ENCODE measurements at regions not wholly inside any gene's neighbourhood (a gene's known extent, or its start where the extent isn't known, plus 50 kb on each side); places are given as distances from the start of the nearest gene placed in this dataset.

GRCh38 chr5:120150770-120151169 is 313.3 kb upstream of the PRR16 start:
- no peak overlapping the region for H3K27ac ChIP-seq
- no peak for TF ChIP-seq CTCF (IDR thresholded peaks at IDR 0.05; ENCODE audit: low read depth, low read length)
- no peaks in the 10 kb centered on the region for H3K27me3 ChIP-seq (ENCODE audit: insufficient read depth, low read depth, severe bottlenecking)
- H3K4me3 ChIP-seq (ENCODE audit: low read depth, low read length): no peak overlapping the region
- H3K36me3 ChIP-seq: no peaks in the 10 kb centered on the region
- DNase-seq: no peak
- H3K9me3 ChIP-seq (ENCODE audit: severe bottlenecking): no peaks in the 10 kb centered on the region

DNA sequence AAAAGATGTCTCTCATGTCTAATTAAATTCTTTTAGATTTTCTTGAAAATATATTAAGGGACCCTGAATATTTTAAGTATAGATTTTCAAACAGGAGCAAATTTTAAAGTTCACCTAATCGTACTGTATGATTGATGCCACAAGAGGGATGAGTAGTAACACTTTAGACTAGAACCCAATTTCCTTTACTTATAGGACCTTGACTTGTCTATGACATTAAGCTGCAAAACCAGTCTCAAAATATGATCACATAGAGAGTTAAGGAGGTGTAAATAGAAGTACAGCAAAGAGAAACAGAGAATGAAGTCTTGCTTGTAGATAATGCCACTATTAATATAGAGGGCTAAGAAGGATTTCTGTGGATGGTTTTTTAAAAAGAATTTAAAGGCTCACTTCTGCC is 312.9 kb upstream of the PRR16 start:
- no peak for DNase-seq
- Histone ChIP-seq H3K4me3 (ENCODE audit: low read depth, low read length) (no peak overlapping the region), H3K36me3 (no peaks in the 10 kb centered on the region), H3K27ac (no peak overlapping the region), H3K27me3 (ENCODE audit: insufficient read depth, low read depth, severe bottlenecking) (no peaks in the 10 kb centered on the region), H3K9me3 (ENCODE audit: severe bottlenecking) (no peaks in the 10 kb centered on the region)
- TF ChIP-seq CTCF (IDR thresholded peaks at IDR 0.05; ENCODE audit: low read depth, low read length): no peak

DNA sequence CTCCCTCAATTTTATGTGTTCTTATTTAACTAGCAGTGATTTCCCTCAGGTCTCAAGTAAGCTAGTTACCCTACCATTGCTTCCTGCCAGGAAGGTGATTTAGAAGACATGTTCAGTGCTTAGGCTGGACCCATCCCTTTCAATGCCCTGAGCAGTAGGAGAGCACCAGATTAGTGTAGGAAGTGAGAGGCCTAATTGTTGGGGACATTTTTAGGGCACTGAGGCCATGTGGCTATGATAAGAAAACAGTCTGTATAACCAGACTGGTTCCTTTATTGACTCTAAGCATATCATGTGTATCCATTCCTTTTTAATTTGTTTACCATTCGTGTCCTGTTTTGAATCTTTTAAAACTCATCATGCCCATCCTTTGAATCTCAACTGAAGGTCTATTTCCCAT is 312.3 kb upstream of the PRR16 start:
- Histone ChIP-seq H3K9me3 (ENCODE audit: severe bottlenecking) (no peaks in the 10 kb centered on the region), H3K27ac (no peak overlapping the region), H3K36me3 (no peaks in the 10 kb centered on the region), H3K27me3 (ENCODE audit: insufficient read depth, low read depth, severe bottlenecking) (no peaks in the 10 kb centered on the region), H3K4me3 (ENCODE audit: low read depth, low read length) (no peak overlapping the region)
- no peak for DNase-seq
- TF ChIP-seq CTCF (IDR thresholded peaks at IDR 0.05; ENCODE audit: low read depth, low read length): no peak

DNA sequence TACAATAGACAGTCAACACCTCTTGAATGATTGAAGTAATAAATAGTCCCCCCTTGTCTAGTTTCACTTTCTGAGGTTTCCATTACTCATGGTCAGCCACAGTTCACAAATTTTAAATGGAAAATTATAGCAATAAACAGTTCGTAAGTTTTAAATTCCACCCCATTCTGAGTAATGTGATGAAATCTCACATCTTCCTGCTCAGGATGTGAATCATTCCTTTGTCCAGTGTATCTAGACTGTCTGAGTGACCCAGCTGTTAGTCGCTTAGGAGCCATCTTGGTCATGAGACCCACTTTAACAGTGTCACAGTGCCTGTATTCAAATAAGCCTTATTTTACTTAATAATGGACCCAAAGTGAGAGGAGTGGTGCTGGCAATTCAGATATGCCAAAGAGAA is 311.6 kb upstream of the PRR16 start:
- DNase-seq: no peak
- no peaks in the 10 kb centered on the region for H3K36me3 ChIP-seq
- H3K27me3 ChIP-seq (ENCODE audit: insufficient read depth, low read depth, severe bottlenecking): no peaks in the 10 kb centered on the region
- TF ChIP-seq CTCF (IDR thresholded peaks at IDR 0.05; ENCODE audit: low read depth, low read length): no peak
- no peaks in the 10 kb centered on the region for H3K9me3 ChIP-seq (ENCODE audit: severe bottlenecking)
- H3K27ac ChIP-seq: no peak overlapping the region
- no peak overlapping the region for H3K4me3 ChIP-seq (ENCODE audit: low read depth, low read length)

DNA sequence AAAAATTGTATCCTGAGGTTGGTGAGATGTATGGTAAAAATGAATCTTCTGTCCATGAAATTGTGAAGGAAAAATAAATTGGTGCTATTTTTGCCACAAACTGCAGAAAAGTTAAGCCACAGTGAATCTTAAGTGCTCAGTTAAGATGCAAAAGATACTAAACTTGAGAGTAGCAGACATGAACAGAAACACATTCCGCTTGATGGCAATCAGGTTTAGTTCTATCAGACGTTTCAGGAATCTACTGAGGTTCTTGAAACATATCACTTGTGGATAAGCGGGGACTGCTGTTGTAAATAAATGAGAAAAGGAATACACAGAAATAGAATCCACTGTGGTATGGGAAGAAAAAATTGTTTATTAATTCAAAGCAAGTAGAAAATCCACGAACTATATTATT is 311.2 kb upstream of the PRR16 start:
- no peak for TF ChIP-seq CTCF (IDR thresholded peaks at IDR 0.05; ENCODE audit: low read depth, low read length)
- H3K4me3 ChIP-seq (ENCODE audit: low read depth, low read length): no peak overlapping the region
- no peaks in the 10 kb centered on the region for H3K27me3 ChIP-seq (ENCODE audit: insufficient read depth, low read depth, severe bottlenecking)
- H3K27ac ChIP-seq: no peak overlapping the region
- no peaks in the 10 kb centered on the region for H3K9me3 ChIP-seq (ENCODE audit: severe bottlenecking)
- no peak for DNase-seq
- H3K36me3 ChIP-seq: no peaks in the 10 kb centered on the region

GRCh38 chr5:120153551-120153950 is 310.5 kb upstream of the PRR16 start:
- Histone ChIP-seq H3K36me3 (no peaks in the 10 kb centered on the region), H3K27me3 (ENCODE audit: insufficient read depth, low read depth, severe bottlenecking) (no peaks in the 10 kb centered on the region), H3K9me3 (ENCODE audit: severe bottlenecking) (no peaks in the 10 kb centered on the region), H3K27ac (no peak overlapping the region), H3K4me3 (ENCODE audit: low read depth, low read length) (no peak overlapping the region)
- DNase-seq: no peak
- TF ChIP-seq CTCF (IDR thresholded peaks at IDR 0.05; ENCODE audit: low read depth, low read length): no peak

Data from WERI-Rb-1 (cell line).